AG10803 (cell line): ENCODE measurements at regions not wholly inside any gene's neighbourhood (a gene's known extent, or its start where the extent isn't known, plus 50 kb on each side); places are given as distances from the start of the nearest gene placed in this dataset.

Experiments used
- DNase-seq: peaks from one replicate; pipeline ENCODE4 v3.0.0; 2010; ENCODE audit warnings: low read depth
- H3K4me3 ChIP-seq: 2 replicates; pipeline ENCODE4 v1.5.1; 2011; ENCODE audit warnings: mild to moderate bottlenecking, low read length, control low read depth
- TF ChIP-seq, protein P1 (sequence below): conservative IDR thresholded peaks from 2 replicates; pipeline ENCODE4 v1.5.1; 2011; ENCODE audit warnings: mild to moderate bottlenecking, low read length, control low read depth, inconsistent platforms

DNA sequence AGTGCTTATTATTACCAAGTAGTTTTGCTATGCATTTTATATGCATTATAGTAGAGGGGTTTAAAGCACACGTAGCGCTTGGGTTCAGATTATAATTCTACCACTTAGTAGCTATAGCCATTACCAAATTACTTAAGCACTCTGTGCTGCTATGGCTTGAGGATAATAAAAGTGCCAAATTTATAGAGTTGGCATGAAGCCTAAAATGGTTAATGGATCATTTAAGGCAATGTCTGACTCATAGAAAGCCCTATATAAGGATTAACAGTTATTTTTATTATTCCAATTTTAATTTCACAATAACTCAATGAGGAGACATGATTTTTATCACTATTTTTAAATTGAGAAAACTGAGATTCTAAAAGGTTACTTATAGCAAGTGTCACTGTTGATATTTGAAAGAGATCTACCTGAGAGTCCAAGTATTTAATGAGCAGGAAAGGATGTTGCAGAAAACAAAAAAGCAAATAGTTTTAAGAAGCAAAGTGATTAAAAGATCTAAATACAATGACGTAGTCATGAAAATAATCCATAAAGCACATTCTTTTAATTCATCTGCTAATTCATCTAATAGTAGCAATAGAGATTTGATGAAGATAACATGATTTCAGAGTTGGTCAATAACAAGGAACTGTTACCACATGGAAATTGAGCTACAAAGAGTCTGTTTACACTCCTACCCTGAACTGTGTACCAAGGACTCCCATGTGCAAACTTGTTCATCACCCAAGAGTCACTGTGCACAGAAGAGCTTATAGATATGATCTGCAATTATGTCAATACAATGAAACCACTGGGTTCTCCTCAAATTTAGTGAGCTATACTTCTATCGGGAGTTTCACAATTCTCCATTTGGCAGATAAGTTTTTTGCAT is 78.8 kb upstream of the DTNA start:
- no peak for DNase-seq
- H3K4me3 ChIP-seq = no peak overlapping the region
- TF ChIP-seq, protein P1, sequence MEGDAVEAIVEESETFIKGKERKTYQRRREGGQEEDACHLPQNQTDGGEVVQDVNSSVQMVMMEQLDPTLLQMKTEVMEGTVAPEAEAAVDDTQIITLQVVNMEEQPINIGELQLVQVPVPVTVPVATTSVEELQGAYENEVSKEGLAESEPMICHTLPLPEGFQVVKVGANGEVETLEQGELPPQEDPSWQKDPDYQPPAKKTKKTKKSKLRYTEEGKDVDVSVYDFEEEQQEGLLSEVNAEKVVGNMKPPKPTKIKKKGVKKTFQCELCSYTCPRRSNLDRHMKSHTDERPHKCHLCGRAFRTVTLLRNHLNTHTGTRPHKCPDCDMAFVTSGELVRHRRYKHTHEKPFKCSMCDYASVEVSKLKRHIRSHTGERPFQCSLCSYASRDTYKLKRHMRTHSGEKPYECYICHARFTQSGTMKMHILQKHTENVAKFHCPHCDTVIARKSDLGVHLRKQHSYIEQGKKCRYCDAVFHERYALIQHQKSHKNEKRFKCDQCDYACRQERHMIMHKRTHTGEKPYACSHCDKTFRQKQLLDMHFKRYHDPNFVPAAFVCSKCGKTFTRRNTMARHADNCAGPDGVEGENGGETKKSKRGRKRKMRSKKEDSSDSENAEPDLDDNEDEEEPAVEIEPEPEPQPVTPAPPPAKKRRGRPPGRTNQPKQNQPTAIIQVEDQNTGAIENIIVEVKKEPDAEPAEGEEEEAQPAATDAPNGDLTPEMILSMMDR = no peak

DNA sequence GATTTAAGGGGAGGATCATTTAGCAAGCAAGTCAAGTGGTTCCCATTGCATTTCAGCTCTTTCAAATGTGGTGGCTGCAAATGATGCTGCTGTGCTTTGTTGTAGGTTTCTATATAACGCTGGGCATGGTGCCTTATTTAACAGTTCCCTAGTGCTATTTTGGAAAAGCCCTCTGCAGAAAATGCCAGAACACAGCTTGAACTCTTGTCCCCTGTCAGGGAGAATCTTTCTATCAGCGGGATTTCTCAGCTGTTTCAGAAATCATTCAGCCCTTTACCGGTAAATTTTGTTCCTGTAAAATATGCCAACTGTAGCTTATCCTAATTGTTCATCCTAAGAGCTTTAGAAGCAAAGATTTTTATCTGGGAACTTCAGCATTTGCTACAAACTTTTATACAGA is 77.8 kb upstream of the DTNA start:
- H3K4me3 ChIP-seq = no peak overlapping the region
- TF ChIP-seq, protein P1 = no peak
- no peak for DNase-seq

DNA sequence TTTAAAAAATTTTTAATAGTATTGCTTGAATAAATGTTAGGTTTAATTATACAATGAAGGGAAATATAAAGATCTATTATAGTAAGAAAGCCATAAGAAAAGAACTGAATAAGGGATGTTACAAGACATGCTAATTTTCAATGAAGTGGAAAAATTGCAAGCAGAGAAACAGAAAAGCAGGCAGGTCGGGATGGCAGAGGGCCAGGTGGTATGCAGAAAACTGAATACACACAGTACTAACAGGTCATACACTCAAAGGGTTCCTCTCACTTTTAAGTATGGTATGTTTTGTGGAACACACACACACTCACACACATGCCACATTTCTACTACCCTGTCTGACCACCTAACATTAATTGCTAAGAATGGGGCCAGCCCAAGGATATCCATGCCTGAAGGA is 76.7 kb upstream of the DTNA start:
- TF ChIP-seq, protein P1 = no peak
- no peak overlapping the region for H3K4me3 ChIP-seq
- DNase-seq = no peak

DNA sequence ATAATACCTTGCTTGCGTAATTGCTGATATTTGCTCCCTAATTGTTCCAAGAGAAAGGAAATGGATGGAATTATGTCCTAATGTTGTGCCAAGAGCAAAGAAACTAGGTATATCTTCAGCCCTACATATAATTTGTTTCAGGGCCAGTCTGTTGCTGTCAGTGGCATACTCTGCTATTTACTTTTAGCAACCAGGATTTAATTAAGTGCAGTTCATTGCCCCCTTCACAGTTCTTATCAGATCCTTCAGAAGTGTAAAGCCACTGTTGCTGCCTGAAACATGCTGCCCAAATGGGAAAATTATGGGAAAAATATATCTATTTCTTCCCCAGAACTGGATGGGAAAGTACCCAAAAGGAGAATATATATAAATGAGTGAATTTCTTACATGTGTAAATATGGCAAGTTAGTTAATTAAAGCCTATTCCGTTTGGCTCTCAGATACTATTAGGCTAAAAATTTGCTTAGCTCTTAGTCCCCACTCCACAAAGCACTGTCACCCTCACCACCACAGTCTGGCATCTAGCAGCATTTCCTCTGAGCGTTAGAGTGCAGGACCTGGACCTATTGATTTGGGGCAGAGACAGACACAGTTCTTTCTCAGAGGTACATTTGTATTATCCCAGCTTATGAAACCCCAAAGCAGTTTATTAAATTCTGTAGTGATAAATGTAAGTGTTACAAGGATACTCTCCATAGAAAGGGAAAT is 72.8 kb upstream of the DTNA start:
- no peak overlapping the region for H3K4me3 ChIP-seq
- TF ChIP-seq, protein P1 = no peak
- no peak for DNase-seq

DNA sequence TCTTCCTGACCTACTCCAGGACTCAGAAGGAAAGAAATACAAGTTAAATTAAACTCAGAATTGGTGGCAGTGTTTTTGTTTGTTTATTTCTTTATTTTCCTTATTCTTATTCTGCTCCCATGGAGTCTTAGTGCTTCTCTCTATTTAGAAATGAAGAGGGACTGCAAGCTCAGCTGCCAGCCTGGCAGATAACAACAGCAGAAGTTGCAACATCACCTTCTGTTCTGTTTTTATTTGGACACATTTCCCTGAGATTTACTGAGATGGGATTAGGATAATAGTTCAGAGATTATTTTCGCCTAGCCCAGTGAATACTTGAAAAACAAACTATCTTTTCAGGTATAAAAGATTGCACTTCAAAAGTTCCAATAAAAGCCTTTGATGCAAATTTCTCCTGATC is 70.4 kb upstream of the DTNA start:
- H3K4me3 ChIP-seq = no peak overlapping the region
- DNase-seq = no peak
- TF ChIP-seq, protein P1 = no peak

DNA sequence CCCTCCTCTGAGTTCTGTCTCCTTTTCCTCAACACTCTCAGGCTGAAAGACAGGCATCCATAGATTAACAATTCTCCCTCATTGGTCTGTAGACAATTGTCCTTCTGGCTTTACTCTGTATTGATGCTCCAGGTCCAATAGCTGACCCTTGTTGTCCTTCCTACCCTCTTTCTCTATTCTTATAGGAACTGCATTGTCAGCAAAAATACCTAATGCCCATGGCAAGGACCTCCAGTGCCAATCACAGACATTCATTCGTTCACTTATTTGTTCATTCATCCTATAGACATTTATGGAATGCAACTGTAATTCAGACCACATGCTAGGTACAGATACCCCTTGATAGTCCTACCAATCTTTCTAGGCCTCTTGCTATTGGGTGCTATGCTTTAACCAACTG is 69.8 kb upstream of the DTNA start:
- DNase-seq = no peak
- TF ChIP-seq, protein P1 = no peak
- H3K4me3 ChIP-seq = no peak overlapping the region

DNA sequence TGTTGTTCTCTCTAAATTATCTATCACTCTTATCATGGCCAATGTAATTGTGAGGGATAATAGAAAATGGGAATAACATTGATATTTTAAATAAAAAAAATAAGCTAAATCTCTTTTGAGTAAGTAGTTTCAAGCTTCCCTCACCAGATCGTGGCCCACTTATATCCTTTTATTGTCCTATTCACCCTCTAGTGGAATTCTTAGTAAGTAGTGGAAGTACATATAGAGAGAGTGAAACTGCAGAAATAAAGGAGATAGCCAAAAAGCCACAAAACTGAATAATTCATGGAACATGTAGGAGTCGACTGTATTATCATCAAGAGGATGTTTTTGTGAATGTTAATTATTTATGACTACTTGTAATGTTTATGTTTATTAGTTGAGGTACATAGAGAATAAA is 66.1 kb upstream of the DTNA start:
- TF ChIP-seq, protein P1 = peak; percentile 16; the same call in 1 of the 2 replicates
- no peak for DNase-seq
- H3K4me3 ChIP-seq = no peak overlapping the region
